HL-60 (cell line): ENCODE measurements at regions not wholly inside any gene's neighbourhood (a gene's known extent, or its start where the extent isn't known, plus 50 kb on each side); places are given as distances from the start of the nearest gene placed in this dataset.

ENCODE experiments used
- GABPA ChIP-seq: IDR thresholded peaks from 2 replicates; pipeline ENCODE4 v1.6.1; 2012; ENCODE audit warnings: low read depth
- POLR2AphosphoS5 ChIP-seq: IDR thresholded peaks from 2 replicates; pipeline ENCODE4 v1.6.1; 2012; ENCODE audit warnings: low read depth
- REST ChIP-seq: IDR thresholded peaks from 2 replicates; pipeline ENCODE4 v1.6.1; 2012; ENCODE audit warnings: low read depth; ENCODE audit not compliant: insufficient replicate concordance
- SPI1 ChIP-seq: IDR thresholded peaks from 2 replicates; pipeline ENCODE4 v1.6.1; 2012; ENCODE audit warnings: low read depth, mild to moderate bottlenecking, borderline replicate concordance
- TF ChIP-seq, protein P1 (sequence below): IDR thresholded peaks from one replicate; pipeline ENCODE4 v1.5.1; 2011; ENCODE audit warnings: low read length, control low read depth, inconsistent platforms; ENCODE audit not compliant: insufficient read depth

GRCh38 chr4:79650217-79650616 lies 242.2 kb upstream of the GK2 start:
- TF ChIP-seq, protein P1, sequence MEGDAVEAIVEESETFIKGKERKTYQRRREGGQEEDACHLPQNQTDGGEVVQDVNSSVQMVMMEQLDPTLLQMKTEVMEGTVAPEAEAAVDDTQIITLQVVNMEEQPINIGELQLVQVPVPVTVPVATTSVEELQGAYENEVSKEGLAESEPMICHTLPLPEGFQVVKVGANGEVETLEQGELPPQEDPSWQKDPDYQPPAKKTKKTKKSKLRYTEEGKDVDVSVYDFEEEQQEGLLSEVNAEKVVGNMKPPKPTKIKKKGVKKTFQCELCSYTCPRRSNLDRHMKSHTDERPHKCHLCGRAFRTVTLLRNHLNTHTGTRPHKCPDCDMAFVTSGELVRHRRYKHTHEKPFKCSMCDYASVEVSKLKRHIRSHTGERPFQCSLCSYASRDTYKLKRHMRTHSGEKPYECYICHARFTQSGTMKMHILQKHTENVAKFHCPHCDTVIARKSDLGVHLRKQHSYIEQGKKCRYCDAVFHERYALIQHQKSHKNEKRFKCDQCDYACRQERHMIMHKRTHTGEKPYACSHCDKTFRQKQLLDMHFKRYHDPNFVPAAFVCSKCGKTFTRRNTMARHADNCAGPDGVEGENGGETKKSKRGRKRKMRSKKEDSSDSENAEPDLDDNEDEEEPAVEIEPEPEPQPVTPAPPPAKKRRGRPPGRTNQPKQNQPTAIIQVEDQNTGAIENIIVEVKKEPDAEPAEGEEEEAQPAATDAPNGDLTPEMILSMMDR = no peak
- no peak for TF ChIP-seq POLR2AphosphoS5
- no peak for TF ChIP-seq GABPA
- TF ChIP-seq REST = no peak
- TF ChIP-seq SPI1 = no peak
